GM12873 (cell line): ENCODE measurements at regions not wholly inside any gene's neighbourhood (a gene's known extent, or its start where the extent isn't known, plus 50 kb on each side); places are given as distances from the start of the nearest gene placed in this dataset.

ENCODE experiments used
- TF ChIP-seq, protein P1 (sequence below): IDR thresholded peaks from 2 replicates; pipeline ENCODE4 v1.5.1; 2012; ENCODE audit warnings: low read depth, mild to moderate bottlenecking, moderate library complexity, low read length, control low read depth; ENCODE audit not compliant: insufficient read depth; ENCODE audit errors: missing control alignments

DNA sequence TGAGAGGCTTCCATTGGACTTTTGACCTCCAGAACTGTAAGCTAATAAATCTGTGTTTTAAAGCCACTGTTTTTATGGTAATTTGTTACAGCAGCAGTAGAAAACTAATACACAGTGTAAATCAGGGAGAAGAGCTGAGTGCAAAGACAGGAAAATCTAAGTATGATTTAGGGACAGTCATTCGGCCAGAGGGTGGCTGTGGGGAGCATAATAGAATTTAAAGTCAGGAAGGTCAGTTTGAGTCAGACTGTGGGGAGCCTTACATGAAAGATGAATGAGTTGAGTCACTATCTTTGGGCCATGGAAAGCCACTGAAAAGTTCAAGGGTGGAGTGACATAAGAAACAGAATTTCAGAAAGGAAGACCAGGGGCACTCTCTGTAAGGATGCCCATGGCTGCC is 52.4 kb upstream of the SSX2IP start:
- TF ChIP-seq, protein P1, sequence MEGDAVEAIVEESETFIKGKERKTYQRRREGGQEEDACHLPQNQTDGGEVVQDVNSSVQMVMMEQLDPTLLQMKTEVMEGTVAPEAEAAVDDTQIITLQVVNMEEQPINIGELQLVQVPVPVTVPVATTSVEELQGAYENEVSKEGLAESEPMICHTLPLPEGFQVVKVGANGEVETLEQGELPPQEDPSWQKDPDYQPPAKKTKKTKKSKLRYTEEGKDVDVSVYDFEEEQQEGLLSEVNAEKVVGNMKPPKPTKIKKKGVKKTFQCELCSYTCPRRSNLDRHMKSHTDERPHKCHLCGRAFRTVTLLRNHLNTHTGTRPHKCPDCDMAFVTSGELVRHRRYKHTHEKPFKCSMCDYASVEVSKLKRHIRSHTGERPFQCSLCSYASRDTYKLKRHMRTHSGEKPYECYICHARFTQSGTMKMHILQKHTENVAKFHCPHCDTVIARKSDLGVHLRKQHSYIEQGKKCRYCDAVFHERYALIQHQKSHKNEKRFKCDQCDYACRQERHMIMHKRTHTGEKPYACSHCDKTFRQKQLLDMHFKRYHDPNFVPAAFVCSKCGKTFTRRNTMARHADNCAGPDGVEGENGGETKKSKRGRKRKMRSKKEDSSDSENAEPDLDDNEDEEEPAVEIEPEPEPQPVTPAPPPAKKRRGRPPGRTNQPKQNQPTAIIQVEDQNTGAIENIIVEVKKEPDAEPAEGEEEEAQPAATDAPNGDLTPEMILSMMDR: no peak

DNA sequence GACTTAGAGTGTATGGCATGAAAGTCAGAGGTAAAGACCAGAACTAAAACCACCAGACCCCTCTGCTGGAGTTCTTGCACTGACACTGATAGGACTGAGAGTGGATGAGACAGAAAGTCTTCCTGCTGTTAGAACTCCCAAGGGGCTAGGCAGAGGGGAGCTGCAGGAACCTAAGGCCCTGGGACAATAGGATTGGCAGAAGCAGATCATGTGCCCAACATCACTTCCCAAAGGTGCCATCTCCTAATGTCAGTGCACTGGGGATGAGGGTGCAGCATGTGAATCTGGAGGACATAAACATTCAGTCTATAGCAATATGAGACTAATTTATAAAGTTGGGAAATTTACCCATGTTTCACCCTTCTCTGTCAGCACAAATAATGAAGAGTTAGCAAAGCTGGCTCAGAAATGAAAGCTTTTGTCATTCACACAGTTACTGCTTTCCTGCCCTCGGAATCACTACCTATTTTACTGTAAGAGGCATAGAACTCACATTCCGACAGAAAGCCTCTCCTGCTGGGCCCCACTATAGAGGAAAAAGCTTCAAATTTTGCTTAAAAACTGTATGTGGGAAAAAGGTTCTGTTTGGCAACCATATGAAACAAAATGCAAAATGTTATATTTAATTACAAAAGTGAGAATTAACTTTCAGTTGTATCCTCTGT is 49.9 kb upstream of the SSX2IP start:
- TF ChIP-seq, protein P1: no peak
